Keratinocyte (primary cell): ENCODE measurements at regions not wholly inside any gene's neighbourhood (a gene's known extent, or its start where the extent isn't known, plus 50 kb on each side); places are given as distances from the start of the nearest gene placed in this dataset.

ENCODE experiments used
- DNase-seq: peaks from one replicate; pipeline ENCODE4 v3.0.0-alpha.2; 2011; ENCODE audit warnings: low read depth, missing footprints, low spot score
- FAIRE-seq: peaks from 2 replicates; lab custom pipeline; 2011; peaks lifted over from hg19 to GRCh38; lab: Jason Lieb, UNC
- H2AFZ ChIP-seq: 2 replicates; pipeline ENCODE4 v1.6.0; 2012; ENCODE audit warnings: low read length, control low read depth, inconsistent platforms; ENCODE audit not compliant: control insufficient read depth
- H3K27ac ChIP-seq: 2 replicates; pipeline ENCODE4 v1.5.1; 2011; ENCODE audit warnings: low read length; ENCODE audit not compliant: control insufficient read depth, insufficient read depth
- H3K27me3 ChIP-seq: 3 replicates; pipeline ENCODE4 v1.6.0; 2011; ENCODE audit warnings: low read length; ENCODE audit not compliant: control insufficient read depth, insufficient read depth; ENCODE audit errors: extremely low read depth
- H3K36me3 ChIP-seq, 2 experiments: 2 replicates in 1 of 2; 3 replicates in 1 of 2; pipeline ENCODE4 v1.5.1; 2011; ENCODE audit warnings: low read length in 2 of 2, mild to moderate bottlenecking in 1 of 2; ENCODE audit not compliant: control insufficient read depth in 2 of 2, insufficient read depth in 2 of 2; ENCODE audit errors: extremely low read depth in 1 of 2
- H3K4me1 ChIP-seq: 3 replicates; pipeline ENCODE4 v1.5.1; 2011; ENCODE audit warnings: low read length; ENCODE audit not compliant: control insufficient read depth, insufficient read depth; ENCODE audit errors: extremely low read depth
- H3K4me2 ChIP-seq: 3 replicates; pipeline ENCODE4 v1.6.0; 2011; ENCODE audit warnings: low read depth, low read length; ENCODE audit not compliant: control insufficient read depth, insufficient read depth; ENCODE audit errors: extremely low read depth
- H3K4me3 ChIP-seq, 3 experiments: fragments of 200-600 bp in 1 of 3; sonication (generic) in 1 of 3; 2 replicates in 2 of 3; 3 replicates in 1 of 3; pipeline ENCODE4 v1.5.1; 2011 to 2016; ENCODE audit warnings: low read length in 3 of 3, mild to moderate bottlenecking in 3 of 3, control low read depth in 2 of 3, inconsistent platforms in 1 of 3, low read depth in 1 of 3, mixed read lengths in 1 of 3, mixed run types in 1 of 3, moderate library complexity in 1 of 3; ENCODE audit not compliant: control insufficient read depth in 2 of 3, insufficient read depth in 2 of 3; ENCODE audit errors: extremely low read depth in 1 of 3
- H3K79me2 ChIP-seq: 2 replicates; pipeline ENCODE4 v1.6.0; 2012; ENCODE audit warnings: low read length; ENCODE audit not compliant: control insufficient read depth, insufficient read depth
- H3K9ac ChIP-seq: 3 replicates; pipeline ENCODE4 v1.6.0; 2011; ENCODE audit warnings: low read length; ENCODE audit not compliant: control insufficient read depth, insufficient read depth; ENCODE audit errors: extremely low read depth
- H3K9me1 ChIP-seq: 3 replicates; pipeline ENCODE4 v1.6.0; 2011; ENCODE audit warnings: low read length; ENCODE audit not compliant: control insufficient read depth, insufficient read depth; ENCODE audit errors: extremely low read depth
- H3K9me3 ChIP-seq: 2 replicates; pipeline ENCODE4 v1.5.1; 2012; ENCODE audit warnings: low read depth, low read length; ENCODE audit not compliant: control insufficient read depth
- H4K20me1 ChIP-seq: 3 replicates; pipeline ENCODE4 v1.6.0; 2011; ENCODE audit warnings: low read length; ENCODE audit not compliant: control insufficient read depth, insufficient read depth; ENCODE audit errors: extremely low read depth
- CTCF ChIP-seq, 3 experiments: IDR thresholded peaks in 1 of 3; conservative IDR thresholded peaks in 1 of 3; optimal IDR thresholded peaks in 1 of 3; 2 replicates in 2 of 3; 3 replicates in 1 of 3; pipeline versions ENCODE3 to v1.5.1; 2011; ENCODE audit warnings: low read length in 3 of 3, mild to moderate bottlenecking in 3 of 3, moderate library complexity in 2 of 3, control low read depth in 1 of 3, inconsistent platforms in 1 of 3; ENCODE audit not compliant: insufficient read depth in 2 of 3; ENCODE audit errors: extremely low read depth in 1 of 3
- EZH2 ChIP-seq: IDR thresholded peaks from one replicate; pipeline ENCODE4 v1.6.1; 2012; ENCODE audit warnings: inconsistent platforms, mild to moderate bottlenecking, low read length, moderate library complexity
- dilution Hi-C: fragments of 300-500 bp; cut with MboI; formaldehyde crosslinking; loops from one replicate; pipeline ENCODE4 v1.7.0; 2020; ENCODE audit warnings: low sequenced_read_pairs; ENCODE audit not compliant: extremely low pct_ligation_motif_present

DNA sequence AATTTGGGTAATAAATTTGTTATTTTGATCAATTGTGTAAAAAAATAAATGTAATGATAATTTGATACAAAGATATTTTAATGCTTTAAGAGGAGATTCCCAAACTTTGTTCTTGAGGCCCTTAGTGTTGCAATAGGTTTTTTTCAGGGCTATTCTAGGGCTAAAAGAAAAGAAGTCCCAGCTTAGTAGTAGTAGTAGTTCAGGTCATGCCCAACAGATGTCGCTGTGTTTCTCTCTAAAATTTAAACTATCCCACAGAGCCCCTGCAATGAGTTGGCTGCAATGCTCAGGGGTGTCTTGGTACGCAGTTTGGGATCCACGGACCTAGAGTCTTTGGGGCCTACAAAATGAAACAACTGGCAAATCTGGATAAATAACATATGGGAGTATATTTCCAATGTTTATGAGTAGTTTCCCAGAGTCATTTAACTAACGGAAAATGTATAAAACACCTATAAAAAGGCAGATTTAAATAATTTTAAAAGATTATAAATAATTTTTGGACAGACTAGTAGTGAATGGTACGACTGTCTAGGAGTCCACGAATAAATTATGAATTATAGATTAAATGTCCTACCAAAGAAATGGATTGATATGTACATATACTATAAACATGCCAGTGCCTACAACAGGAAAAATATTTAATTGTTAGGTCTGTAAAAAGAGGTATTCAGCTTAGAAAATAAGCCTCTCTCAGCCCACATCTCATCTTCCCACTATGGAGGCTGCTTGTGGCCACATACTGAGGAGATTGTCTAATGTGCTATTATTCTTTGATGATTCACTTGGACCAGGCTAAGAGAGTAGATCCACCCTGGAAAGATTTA lies 228.5 kb upstream of the PMFBP1 start:
- FAIRE-seq (no peak), DNase-seq (peak; percentile 2)
- H3K9me3 ChIP-seq = no peaks in the 10 kb centered on the region

DNA sequence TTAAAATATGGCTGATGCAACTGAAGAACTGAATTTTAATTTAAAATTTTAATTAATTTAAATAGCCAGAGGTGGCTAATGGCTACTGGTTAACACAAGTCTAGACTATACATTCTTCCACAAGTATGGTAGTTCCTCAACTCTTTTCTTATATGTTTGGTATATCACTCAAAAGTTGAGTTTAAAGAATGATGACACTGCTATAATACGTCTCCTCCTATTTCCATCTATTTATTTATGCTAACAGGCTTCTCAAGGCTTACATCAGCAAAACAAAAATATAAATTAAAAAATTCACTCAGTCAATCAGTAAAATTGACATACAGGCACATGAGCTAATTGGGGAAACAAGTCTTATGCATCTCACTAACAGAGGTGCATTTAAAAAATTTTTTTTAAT lies 227.9 kb upstream of the PMFBP1 start:
- H3K79me2 ChIP-seq = no peaks in the 10 kb centered on the region
- dilution Hi-C loops = no loop called here
- TF ChIP-seq EZH2 = no peak
- no peak for TF ChIP-seq CTCF (optimal IDR thresholded peaks at IDR 0.05 in 1 of 3, IDR thresholded peaks at IDR 0.05 in 1 of 3, conservative IDR thresholded peaks at IDR 0.05 in 1 of 3; ENCODE audit: extremely low read depth in 1 of 3, insufficient read depth in 2 of 3, low read length in 3 of 3)
- no peaks in the 10 kb centered on the region for H3K36me3 ChIP-seq
- no peak overlapping the region for H3K27ac ChIP-seq
- no peaks in the 10 kb centered on the region for H3K27me3 ChIP-seq
- FAIRE-seq (no peak), DNase-seq (no peak)
- no peak overlapping the region for H2AFZ ChIP-seq
- H3K9ac ChIP-seq = no peak overlapping the region
- H3K4me1 ChIP-seq = no peaks in the 10 kb centered on the region
- no peak overlapping the region for H3K4me2 ChIP-seq
- no peaks in the 10 kb centered on the region for H4K20me1 ChIP-seq
- H3K9me1 ChIP-seq = no peaks in the 10 kb centered on the region
- H3K9me3 ChIP-seq = no peaks in the 10 kb centered on the region
- no peak overlapping the region for H3K4me3 ChIP-seq

More for the DNA sequence above, 228.5 kb upstream of the PMFBP1 start:
- Histone ChIP-seq H3K9ac (no peak overlapping the region), H2AFZ (no peak overlapping the region), H3K9me1 (no peaks in the 10 kb centered on the region), H3K27ac (no peak overlapping the region), H3K79me2 (no peaks in the 10 kb centered on the region), H3K27me3 (no peaks in the 10 kb centered on the region), H3K36me3 (no peaks in the 10 kb centered on the region), H4K20me1 (no peaks in the 10 kb centered on the region), H3K4me3 (no peak overlapping the region), H3K4me2 (no peak overlapping the region), H3K4me1 (no peaks in the 10 kb centered on the region)
- dilution Hi-C loops = no loop called here
- TF ChIP-seq EZH2 = no peak
- TF ChIP-seq CTCF (optimal IDR thresholded peaks at IDR 0.05 in 1 of 3, IDR thresholded peaks at IDR 0.05 in 1 of 3, conservative IDR thresholded peaks at IDR 0.05 in 1 of 3; ENCODE audit: extremely low read depth in 1 of 3, insufficient read depth in 2 of 3, low read length in 3 of 3) = peak; percentile 37 to 69 (median 68)
